HepG2 (cell line): ENCODE measurements at regions not wholly inside any gene's neighbourhood (a gene's known extent, or its start where the extent isn't known, plus 50 kb on each side); places are given as distances from the start of the nearest gene placed in this dataset.

Experiments used
- FOXJ3 ChIP-seq: sonication (generic); formaldehyde crosslinking; IDR thresholded peaks from 2 replicates; pipeline ENCODE4 v1.4.0; 2020; ENCODE audit warnings: missing genetic modification reagents, mild to moderate bottlenecking, borderline replicate concordance
- FOXK2 ChIP-seq: fragments of 450-650 bp; IDR thresholded peaks from 2 replicates; pipeline ENCODE4 v1.6.1; 2016
- GABPB1 ChIP-seq: IDR thresholded peaks from 2 replicates; pipeline ENCODE4 v1.6.1; 2016; ENCODE audit warnings: mild to moderate bottlenecking, missing genetic modification reagents, moderate library complexity, missing compliant biosample characterization
- GMEB2 ChIP-seq: IDR thresholded peaks from 2 replicates; pipeline ENCODE4 v1.6.1; 2016; ENCODE audit warnings: missing biosample characterization, missing genetic modification reagents, low read depth
- IRF9 ChIP-seq: sonication (generic); formaldehyde crosslinking; IDR thresholded peaks from 2 replicates; pipeline ENCODE4 v1.8.0; 2022; ENCODE audit warnings: missing genetic modification reagents, mild to moderate bottlenecking, borderline replicate concordance
- KDM2A ChIP-seq: sonication (generic); formaldehyde crosslinking; IDR thresholded peaks from 2 replicates; pipeline ENCODE4 v1.4.0; 2020; ENCODE audit warnings: low read depth, missing genetic modification reagents, borderline replicate concordance
- TRAFD1 ChIP-seq: sonication (generic); formaldehyde crosslinking; IDR thresholded peaks from 2 replicates; pipeline ENCODE4 v1.5.1; 2020; ENCODE audit warnings: missing genetic modification reagents, mild to moderate bottlenecking, borderline replicate concordance
- ZBTB40 ChIP-seq, 2 experiments: fragments of 450-650 bp in 1 of 2; sonication (generic) in 1 of 2; formaldehyde crosslinking in 1 of 2; IDR thresholded peaks; 2 replicates each; pipeline versions ENCODE4 v1.6.1 to v1.8.0; 2016 to 2022; ENCODE audit warnings: antibody characterized with exemption in 1 of 2, mild to moderate bottlenecking in 1 of 2, missing genetic modification reagents in 1 of 2
- ZNF10 ChIP-seq: sonication (generic); formaldehyde crosslinking; IDR thresholded peaks from 2 replicates; pipeline ENCODE4 v1.4.0; 2020; ENCODE audit warnings: mild to moderate bottlenecking, low read depth, missing genetic modification reagents, borderline replicate concordance
- ZNF281 ChIP-seq: sonication (generic); formaldehyde crosslinking; IDR thresholded peaks from 2 replicates; pipeline ENCODE4 v1.4.0; 2020; ENCODE audit warnings: missing genetic modification reagents, borderline replicate concordance

GRCh38 chr14:29217813-29218450 lies 451.3 kb downstream of the FOXG1 start (continued):
- TF ChIP-seq ZBTB40 (IDR thresholded peaks at IDR 0.05) (no peak), ZBTB40 (CRISPR knock-in tag; IDR thresholded peaks at IDR 0.05) (no peak), ZNF281 (peak; percentile 8; the same call in 1 of the 2 replicates), FOXK2 (no peak), GMEB2 (no peak), ZNF10 (CRISPR knock-in tag) (no peak), FOXJ3 (CRISPR knock-in tag) (peak; percentile 64; the same call in 1 of the 2 replicates), IRF9 (no peak), TRAFD1 (CRISPR knock-in tag) (no peak), KDM2A (CRISPR knock-in tag) (no peak), GABPB1 (CRISPR knock-in tag) (no peak)
